CD4-positive, alpha-beta T cell (primary cell): ENCODE measurements at regions not wholly inside any gene's neighbourhood (a gene's known extent, or its start where the extent isn't known, plus 50 kb on each side); places are given as distances from the start of the nearest gene placed in this dataset.
"Not testable (repeated sequence)": the region's sequence is repeated elsewhere in the genome, so short reads cannot be mapped to it uniquely, and the experiment has no call there.

Source experiments
- ATAC-seq: fragments of 200-7000 bp; cut with Tn5 transposase; one replicate; pipeline ENCODE4 v1.10.0; 2022; ENCODE audit warnings: mild to moderate bottlenecking; ENCODE audit not compliant: poor library complexity
- CTCF ChIA-PET: fragments of 350-600 bp; sonication (Branson Sonifier 250); formaldehyde crosslinking; loops from one replicate; lab custom pipeline; 2021; ENCODE audit warnings: antibody characterized with exemption, inconsistent platforms; lab: Charles Lee
- POLR2A ChIA-PET: fragments of 350-600 bp; sonication (Branson Sonifier 250); formaldehyde crosslinking; loops from one replicate; lab custom pipeline; 2021; ENCODE audit warnings: antibody characterized with exemption, inconsistent platforms; lab: Charles Lee
- DNase-seq, 14 experiments: peaks; one replicate each; pipeline ENCODE4 v3.0.0-alpha.2; 2013 to 2020; ENCODE audit warnings: mixed read lengths in 2 of 14
- H3K27ac ChIP-seq, 2 donors: one replicate each; pipeline versions ENCODE4 v1.5.1 to v1.7.0; 2013; ENCODE audit warnings: low read length in 2 of 2, low read depth in 1 of 2, mild to moderate bottlenecking in 1 of 2
- H3K27me3 ChIP-seq, 2 experiments: 1 replicate in 1 of 2; 2 replicates in 1 of 2; pipeline versions ENCODE4 v1.6.1 to v1.7.0; 2013; ENCODE audit warnings: low read length in 2 of 2, control low read depth in 1 of 2, mild to moderate bottlenecking in 1 of 2, moderate library complexity in 1 of 2; ENCODE audit not compliant: insufficient read depth in 2 of 2, control insufficient read depth in 1 of 2
- H3K36me3 ChIP-seq: one replicate; pipeline ENCODE4 v1.6.1; 2013; ENCODE audit warnings: low read length, control low read depth; ENCODE audit not compliant: insufficient read depth
- H3K4me1 ChIP-seq: one replicate; pipeline ENCODE4 v1.6.1; 2013; ENCODE audit warnings: low read length, control low read depth; ENCODE audit not compliant: insufficient read depth
- H3K4me3 ChIP-seq: one replicate; pipeline ENCODE4 v1.5.1; 2013; ENCODE audit warnings: mild to moderate bottlenecking, low read length, moderate library complexity
- H3K9me3 ChIP-seq, 2 experiments: 1 replicate in 1 of 2; 2 replicates in 1 of 2; pipeline versions ENCODE4 v1.6.1 to v1.7.0; 2013; ENCODE audit warnings: low read length in 2 of 2, mild to moderate bottlenecking in 2 of 2, control low read depth in 1 of 2, moderate library complexity in 1 of 2; ENCODE audit not compliant: control insufficient read depth in 1 of 2, insufficient read depth in 1 of 2
- H3K27ac Mint-ChIP-seq: one replicate; pipeline ENCODE4 v1.8.0; 2020; ENCODE audit warnings: mixed read lengths
- H3K27me3 Mint-ChIP-seq: one replicate; pipeline ENCODE4 v1.8.0; 2021; ENCODE audit warnings: mixed read lengths
- H3K36me3 Mint-ChIP-seq: one replicate; pipeline ENCODE4 v1.8.0; 2021; ENCODE audit warnings: low read depth, mixed read lengths
- H3K4me1 Mint-ChIP-seq: one replicate; pipeline ENCODE4 v1.8.0; 2021; ENCODE audit warnings: low read depth, mixed read lengths
- H3K4me3 Mint-ChIP-seq: one replicate; pipeline ENCODE4 v1.8.0; 2020; ENCODE audit warnings: mild to moderate bottlenecking, mixed read lengths
- H3K9me3 Mint-ChIP-seq: one replicate; pipeline ENCODE4 v1.8.0; 2020; ENCODE audit warnings: mixed read lengths
- intact Hi-C, 2 experiments: fragments of 100-400 bp; cut with DNase I in 1 of 2; cut with micrococcal nuclease in 1 of 2; formaldehyde crosslinking; loops; one replicate each; pipeline versions ENCODE4 v1.15.1 to v1.9.0; 2023 to 2025; cut with DNase I, micrococcal nuclease

DNA sequence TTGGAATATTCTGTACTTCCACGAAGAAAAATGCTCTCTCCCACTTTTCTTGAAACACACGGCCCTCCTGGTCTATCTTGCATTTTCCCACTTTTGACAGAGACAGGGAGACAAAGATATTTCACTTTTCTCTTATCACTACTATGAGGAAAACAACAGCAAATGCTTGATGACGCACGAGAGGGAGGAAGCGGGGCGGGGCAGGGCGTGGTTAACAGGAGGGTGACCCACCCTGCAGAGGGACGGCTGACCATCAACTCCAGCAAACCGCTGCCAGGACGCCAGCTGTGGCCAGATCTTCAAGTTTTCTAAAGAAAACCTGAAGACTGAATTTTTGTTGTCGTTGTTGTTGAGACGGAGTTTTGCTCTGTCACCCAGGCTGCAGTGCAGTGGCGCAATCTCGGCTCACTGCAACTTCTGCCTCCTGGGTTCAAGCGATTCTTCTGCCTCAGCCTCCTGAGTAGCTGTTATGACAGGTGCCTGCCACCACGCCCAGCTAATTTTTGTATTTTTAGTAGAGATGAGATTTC is 63.8 kb downstream of the NSUN5 start:
- H3K36me3 Mint-ChIP-seq, H3K4me1 ChIP-seq, intact Hi-C loops, H3K27me3 Mint-ChIP-seq, DNase-seq, H3K27me3 ChIP-seq, H3K27ac ChIP-seq, POLR2A ChIA-PET, H3K27ac Mint-ChIP-seq, H3K36me3 ChIP-seq, ATAC-seq, H3K4me1 Mint-ChIP-seq, H3K9me3 ChIP-seq, H3K9me3 Mint-ChIP-seq, CTCF ChIA-PET, H3K4me3 ChIP-seq, H3K4me3 Mint-ChIP-seq: not testable (repeated sequence)

DNA sequence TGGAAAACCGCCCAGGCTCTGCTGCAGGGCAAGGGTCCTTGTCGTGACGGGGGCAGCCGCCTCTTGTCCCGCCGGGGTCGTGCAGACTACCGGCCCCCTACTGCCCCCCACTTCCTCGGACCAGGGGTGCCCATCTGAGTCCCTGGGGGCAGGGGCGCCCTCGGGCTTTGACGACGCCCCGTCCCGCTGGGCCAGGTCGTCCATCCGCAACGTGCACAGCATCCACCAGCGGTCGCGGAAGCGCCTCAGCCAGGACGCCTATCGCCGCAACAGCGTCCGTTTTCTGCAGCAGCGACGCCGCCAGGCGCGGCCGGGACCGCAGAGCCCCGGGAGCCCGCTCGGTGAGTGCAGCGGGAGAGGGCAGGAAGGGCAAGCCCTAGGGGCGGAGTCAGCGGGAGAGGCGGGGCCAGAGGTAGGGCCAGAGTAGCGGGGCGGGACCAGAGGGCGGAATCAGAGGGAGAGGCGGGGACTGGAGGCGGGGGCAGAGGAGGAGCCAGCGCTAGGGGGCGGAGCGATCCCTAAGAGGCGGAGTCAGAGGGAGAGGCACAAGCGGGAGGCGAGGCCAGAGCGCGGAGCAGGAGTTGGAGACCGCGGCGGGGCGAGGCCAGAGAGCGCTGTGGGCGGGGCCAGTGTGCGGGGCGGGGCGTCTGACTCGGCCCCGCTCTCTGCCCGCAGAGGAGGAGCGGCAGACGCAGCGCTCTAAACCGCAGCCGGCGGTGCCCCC is 73.5 kb downstream of the NSUN5 start:
- peak overlapping the region; percentile 43 for H3K4me3 ChIP-seq
- H3K27ac ChIP-seq, H3K36me3 Mint-ChIP-seq, POLR2A ChIA-PET, H3K27me3 ChIP-seq, H3K27me3 Mint-ChIP-seq, H3K4me3 Mint-ChIP-seq, H3K36me3 ChIP-seq, H3K9me3 Mint-ChIP-seq, H3K9me3 ChIP-seq, H3K4me1 ChIP-seq, H3K27ac Mint-ChIP-seq, CTCF ChIA-PET, intact Hi-C loops, H3K4me1 Mint-ChIP-seq: not testable (repeated sequence)
- ATAC-seq (peak; percentile 89), DNase-seq (peak in 11 of 14 experiments; percentile 86 to 94 (median 91))

DNA sequence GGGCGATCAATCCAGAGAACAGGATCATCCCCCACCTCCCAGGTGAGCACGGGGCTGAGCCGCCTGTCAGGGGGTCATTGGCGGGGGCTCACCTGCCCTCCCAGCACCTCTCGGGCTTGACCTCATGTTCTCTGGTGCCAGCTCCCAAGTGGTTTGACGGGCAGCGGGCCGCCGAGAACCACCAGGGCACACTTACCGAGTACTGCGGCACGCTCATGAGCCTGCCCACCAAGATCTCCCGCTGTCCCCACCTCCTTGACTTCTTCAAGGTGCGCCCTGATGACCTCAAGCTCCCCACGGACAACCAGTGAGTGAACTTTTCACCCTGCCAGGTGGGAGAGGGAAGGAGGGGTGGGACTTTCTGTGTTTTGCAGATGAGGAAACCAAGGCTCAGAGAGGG is 82.9 kb downstream of the NSUN5 start:
- peak in 1 of 14 experiments; percentile 7 for DNase-seq
- H3K4me3 Mint-ChIP-seq, H3K27ac ChIP-seq, H3K27me3 Mint-ChIP-seq, H3K4me1 Mint-ChIP-seq, H3K36me3 ChIP-seq, H3K9me3 ChIP-seq, CTCF ChIA-PET, H3K27me3 ChIP-seq, ATAC-seq, H3K4me1 ChIP-seq, POLR2A ChIA-PET, H3K36me3 Mint-ChIP-seq, H3K27ac Mint-ChIP-seq, H3K4me3 ChIP-seq, H3K9me3 Mint-ChIP-seq, intact Hi-C loops: not testable (repeated sequence)

DNA sequence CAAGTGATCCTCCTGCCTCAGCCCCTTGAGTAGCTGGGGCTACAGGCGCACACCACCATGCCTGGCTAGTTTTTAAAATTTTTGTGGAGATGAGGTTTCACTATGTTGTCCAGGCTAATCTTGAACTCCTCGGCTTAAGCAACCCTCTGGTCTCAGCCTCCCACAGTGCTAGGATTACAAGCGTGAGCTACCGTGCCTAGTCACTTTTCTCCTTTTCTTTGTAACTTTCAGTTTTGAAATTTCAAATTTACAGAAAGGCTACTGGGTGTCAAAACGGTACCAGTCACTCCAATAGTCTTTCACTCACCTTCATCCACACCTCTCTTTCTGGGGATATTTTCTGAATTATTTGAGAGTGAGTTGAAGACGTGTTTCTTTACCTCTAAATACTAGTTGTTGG is 86.9 kb downstream of the NSUN5 start:
- H3K27ac ChIP-seq, DNase-seq, H3K27me3 Mint-ChIP-seq, CTCF ChIA-PET, H3K27ac Mint-ChIP-seq, H3K9me3 ChIP-seq, H3K4me1 Mint-ChIP-seq, H3K4me3 ChIP-seq, ATAC-seq, H3K4me1 ChIP-seq, H3K4me3 Mint-ChIP-seq, H3K36me3 ChIP-seq, POLR2A ChIA-PET, H3K9me3 Mint-ChIP-seq, intact Hi-C loops, H3K36me3 Mint-ChIP-seq, H3K27me3 ChIP-seq: not testable (repeated sequence)

DNA sequence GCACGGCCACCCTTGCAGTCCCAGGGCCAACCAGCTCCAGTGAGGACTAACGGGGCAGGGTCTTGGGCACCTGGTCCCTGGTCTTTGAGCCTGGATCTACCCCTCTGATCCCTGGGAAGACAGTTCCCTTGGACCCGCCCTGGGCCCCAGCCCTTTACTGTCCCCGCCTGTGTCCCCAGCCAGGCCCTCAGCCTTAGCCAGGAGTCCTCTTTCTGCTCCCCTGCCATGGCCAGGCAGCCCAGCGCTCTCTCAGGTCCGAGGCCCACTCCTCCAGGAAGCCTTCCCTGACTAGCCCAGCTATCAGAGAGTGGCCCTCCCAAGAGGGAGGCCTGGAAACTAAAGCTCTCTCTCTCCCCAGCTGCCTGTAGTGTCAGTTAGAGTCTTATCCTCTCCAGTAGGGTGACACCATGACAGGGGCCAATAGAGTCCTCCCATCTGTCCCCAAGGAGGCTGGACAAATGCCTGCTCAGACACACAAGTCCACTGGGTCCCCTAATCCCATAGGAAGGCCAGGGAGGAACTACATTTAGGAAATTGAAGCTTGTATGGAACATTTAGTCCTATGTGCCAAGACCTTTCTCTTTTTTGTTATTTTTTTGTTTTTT is 87.8 kb downstream of the NSUN5 start:
- H3K27me3 Mint-ChIP-seq, H3K36me3 ChIP-seq, H3K36me3 Mint-ChIP-seq: not testable (repeated sequence)

DNA sequence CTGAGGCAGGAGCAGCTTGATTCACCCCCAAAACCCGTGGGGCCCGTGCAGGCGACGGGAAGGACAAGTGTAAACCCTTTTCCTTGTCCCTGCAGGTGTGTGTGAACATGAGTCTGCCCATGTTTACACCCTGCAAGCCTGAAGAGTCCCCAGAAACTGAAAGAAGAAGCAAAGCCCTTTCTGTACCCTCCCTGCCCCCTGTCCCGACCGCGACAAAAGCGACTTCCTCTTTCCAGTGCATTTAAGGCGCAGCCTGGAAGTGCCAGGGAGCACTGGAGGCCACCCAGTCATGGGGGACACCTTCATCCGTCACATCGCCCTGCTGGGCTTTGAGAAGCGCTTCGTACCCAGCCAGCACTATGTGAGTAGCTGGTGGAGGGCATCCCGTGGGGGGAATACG is 88.3 kb downstream of the NSUN5 start:
- H3K27me3 Mint-ChIP-seq, H3K9me3 Mint-ChIP-seq, intact Hi-C loops, POLR2A ChIA-PET, CTCF ChIA-PET, H3K36me3 ChIP-seq, H3K4me1 ChIP-seq, DNase-seq, H3K4me3 Mint-ChIP-seq, H3K27ac ChIP-seq, H3K4me3 ChIP-seq, H3K4me1 Mint-ChIP-seq, H3K36me3 Mint-ChIP-seq, H3K27me3 ChIP-seq, H3K9me3 ChIP-seq, H3K27ac Mint-ChIP-seq: not testable (repeated sequence)
- ATAC-seq, result peak; percentile 24

More for the DNA sequence above, 87.8 kb downstream of the NSUN5 start:
- H3K27me3 ChIP-seq, H3K4me1 ChIP-seq, H3K27ac ChIP-seq, ATAC-seq, H3K4me3 ChIP-seq, H3K27ac Mint-ChIP-seq, POLR2A ChIA-PET, H3K9me3 ChIP-seq, DNase-seq, intact Hi-C loops, CTCF ChIA-PET, H3K4me1 Mint-ChIP-seq, H3K4me3 Mint-ChIP-seq, H3K9me3 Mint-ChIP-seq: not testable (repeated sequence)

DNA sequence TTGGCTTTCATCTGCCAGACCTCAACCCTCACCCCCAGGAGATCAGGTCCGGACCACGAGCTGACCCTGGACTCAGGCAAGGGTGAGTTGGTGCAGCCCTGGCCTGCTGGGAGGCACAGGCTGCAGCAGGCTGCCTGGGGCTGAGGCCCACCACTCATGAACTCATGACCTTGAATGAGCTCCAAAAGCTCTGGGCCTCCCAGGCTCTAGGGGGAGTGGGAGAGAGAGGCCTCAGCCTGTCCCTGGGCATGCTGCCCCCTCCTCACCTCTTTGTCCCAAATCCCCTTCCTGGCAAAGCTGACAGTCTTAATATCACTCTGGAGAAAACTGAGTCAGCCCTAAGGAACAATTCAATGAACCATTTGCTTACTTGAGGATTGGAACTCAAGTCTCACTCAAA is 89.8 kb downstream of the NSUN5 start:
- H3K4me1 ChIP-seq, H3K27me3 Mint-ChIP-seq, H3K27ac Mint-ChIP-seq, intact Hi-C loops, POLR2A ChIA-PET, H3K9me3 ChIP-seq, H3K9me3 Mint-ChIP-seq, DNase-seq, H3K4me3 Mint-ChIP-seq, H3K36me3 Mint-ChIP-seq, H3K27me3 ChIP-seq, H3K4me3 ChIP-seq, H3K27ac ChIP-seq, H3K4me1 Mint-ChIP-seq, ATAC-seq, CTCF ChIA-PET, H3K36me3 ChIP-seq: not testable (repeated sequence)
